ENCODE measurements at regions not wholly inside any gene's neighbourhood (a gene's known extent, or its start where the extent isn't known, plus 50 kb on each side); places are given as distances from the start of the nearest gene placed in this dataset.
A peak's percentile ranks its signal among the peaks of the same experiment; 100 is the strongest.

- no peak for DNase-seq (ENCODE audit: low read depth)
These were observed 160.9 kb upstream of the VRK2 start for GRCh38 chr2:57885742-57886141.

GRCh38 chr2:57886161-57886786 lies 160.3 kb upstream of the VRK2 start:
- DNase-seq (ENCODE audit: low read depth) = no peak

- no peak for DNase-seq (ENCODE audit: low read depth)
These were observed 158.1 kb upstream of the VRK2 start for GRCh38 chr2:57888463-57888862.

- DNase-seq (ENCODE audit: low read depth) = peak; percentile 48
These were observed 156.1 kb upstream of the VRK2 start for GRCh38 chr2:57890464-57890863.

GRCh38 chr2:57891086-57891712 lies 155.4 kb upstream of the VRK2 start:
- no peak for DNase-seq (ENCODE audit: low read depth)

GRCh38 chr2:57892920-57893319 lies 153.7 kb upstream of the VRK2 start:
- no peak for DNase-seq (ENCODE audit: low read depth)

- no peak for DNase-seq (ENCODE audit: low read depth)
These were observed 153.3 kb upstream of the VRK2 start for GRCh38 chr2:57893347-57893746.

GRCh38 chr2:57893786-57894185 lies 152.8 kb upstream of the VRK2 start:
- DNase-seq (ENCODE audit: low read depth) = no peak

GRCh38 chr2:57894381-57894780 lies 152.2 kb upstream of the VRK2 start:
- no peak for DNase-seq (ENCODE audit: low read depth)

- DNase-seq (ENCODE audit: low read depth) = no peak
These were observed 148.7 kb upstream of the VRK2 start for GRCh38 chr2:57897920-57898319.

- no peak for DNase-seq (ENCODE audit: low read depth)
These were observed 146.7 kb upstream of the VRK2 start for GRCh38 chr2:57899898-57900297.

- no peak for DNase-seq (ENCODE audit: low read depth)
These were observed 144.0 kb upstream of the VRK2 start for GRCh38 chr2:57902578-57902977.

GRCh38 chr2:57906152-57906732 lies 140.4 kb upstream of the VRK2 start:
- no peak for DNase-seq (ENCODE audit: low read depth)

- DNase-seq (ENCODE audit: low read depth) = no peak
These were observed 139.2 kb upstream of the VRK2 start for GRCh38 chr2:57907411-57907810.

- DNase-seq (ENCODE audit: low read depth) = no peak
These were observed 137.9 kb upstream of the VRK2 start for GRCh38 chr2:57908736-57909161.

GRCh38 chr2:57918126-57918525 lies 128.5 kb upstream of the VRK2 start:
- DNase-seq (ENCODE audit: low read depth) = no peak

- DNase-seq (ENCODE audit: low read depth) = no peak
These were observed 126.2 kb upstream of the VRK2 start for GRCh38 chr2:57920342-57920939.

- DNase-seq (ENCODE audit: low read depth) = no peak
These were observed 111.9 kb upstream of the VRK2 start for GRCh38 chr2:57934659-57935058.

- DNase-seq (ENCODE audit: low read depth) = no peak
These were observed 110.4 kb upstream of the VRK2 start for GRCh38 chr2:57936216-57936615.

GRCh38 chr2:57937456-57937855 lies 109.2 kb upstream of the VRK2 start:
- DNase-seq (ENCODE audit: low read depth) = no peak

GRCh38 chr2:57941816-57942215 lies 104.8 kb upstream of the VRK2 start:
- no peak for DNase-seq (ENCODE audit: low read depth)

GRCh38 chr2:57943315-57943714 lies 103.3 kb upstream of the VRK2 start:
- peak; percentile 61 for DNase-seq (ENCODE audit: low read depth)

- DNase-seq (ENCODE audit: low read depth) = no peak
These were observed 99.2 kb upstream of the VRK2 start for GRCh38 chr2:57947398-57947797.

Data from GM04503 (cell line).